HCT116 (cell line): ENCODE measurements at regions not wholly inside any gene's neighbourhood (a gene's known extent, or its start where the extent isn't known, plus 50 kb on each side); places are given as distances from the start of the nearest gene placed in this dataset.

ENCODE experiments used
- ATAC-seq: fragments of 200-7000 bp; cut with Tn5 transposase; 2 replicates; pipeline ENCODE4 v1.9.1; 2020; ENCODE audit warnings: mild to moderate bottlenecking, moderate library complexity
- BruUV-seq: library from RNA; stranded (reverse); fragments of 400-500 nt; replicated peaks from 2 replicates; lab custom pipeline; 2021; lab: Mats Ljungman, UMichigan
- CTCF ChIA-PET: fragments of 300-600 bp; sonication (Branson Sonifier 250); formaldehyde crosslinking; loops from one replicate; lab custom pipeline; 2021; ENCODE audit warnings: antibody characterized with exemption; lab: Charles Lee
- POLR2A ChIA-PET: fragments of 300-600, 350-600 bp; sonication (Branson Sonifier 250); formaldehyde crosslinking; loops from one replicate; lab custom pipeline; 2021; ENCODE audit warnings: antibody characterized with exemption; lab: Charles Lee
- RAD21 ChIA-PET, 2 experiments: fragments of 300-600 bp; sonication (Branson Sonifier 250); formaldehyde crosslinking; loops; one replicate each; lab custom pipeline; 2023; ENCODE audit warnings: low total read pairs in 2 of 2; ENCODE audit not compliant: uncharacterized antibody in 2 of 2, unreplicated experiment in 2 of 2, low non-redundant PET in 1 of 2; lab: Charles Lee
- DNase-seq: peaks from one replicate; pipeline ENCODE4 v3.0.0-alpha.2; 2010; ENCODE audit warnings: low read depth, low spot score
- H2AFZ ChIP-seq: fragments of 200-600 bp; shearing (Covaris generic), sonication (generic); 2 replicates; pipeline ENCODE4 v1.6.1; 2017; ENCODE audit warnings: low read depth, mixed run types, mixed read lengths, antibody characterized with exemption, low read length; ENCODE audit not compliant: poor library complexity, severe bottlenecking
- H3K27ac ChIP-seq: 2 replicates; pipeline ENCODE4 v1.5.1; 2012; ENCODE audit warnings: low read depth, low read length
- H3K27me3 ChIP-seq: fragments of 200-600 bp; sonication (generic); 2 replicates; pipeline ENCODE4 v1.6.1; 2016; ENCODE audit warnings: mixed run types, low read length, mixed read lengths; ENCODE audit not compliant: insufficient read depth
- H3K36me3 ChIP-seq, 2 experiments: fragments of 200-500 bp in 1 of 2; fragments of 200-600 bp in 1 of 2; sonication (Bioruptor generic) in 1 of 2; sonication (generic) in 1 of 2; 2 replicates each; pipeline versions ENCODE4 v1.5.1 to v1.6.1; 2014 to 2016; ENCODE audit warnings: low read length in 2 of 2, inconsistent platforms in 1 of 2, mixed read lengths in 1 of 2, mixed run types in 1 of 2; ENCODE audit not compliant: insufficient read depth in 2 of 2, control insufficient read depth in 1 of 2
- H3K4me1 ChIP-seq, 2 experiments: fragments of 200-600 bp in 1 of 2; sonication (generic) in 1 of 2; 2 replicates each; pipeline versions ENCODE4 v1.5.1 to v1.6.1; 2012 to 2017; ENCODE audit warnings: low read length in 2 of 2, inconsistent platforms in 1 of 2, mild to moderate bottlenecking in 1 of 2, mixed read lengths in 1 of 2, mixed run types in 1 of 2, moderate library complexity in 1 of 2; ENCODE audit not compliant: insufficient read depth in 2 of 2, control insufficient read depth in 1 of 2
- H3K4me2 ChIP-seq: fragments of 200-600 bp; sonication (generic); 2 replicates; pipeline ENCODE4 v1.6.1; 2017; ENCODE audit warnings: mixed run types, low read length, mixed read lengths
- H3K4me3 ChIP-seq, 2 experiments: fragments of 200-600 bp in 1 of 2; sonication (generic) in 1 of 2; replicated peaks in 1 of 2; 2 replicates each; pipeline ENCODE4 v1.5.1; 2011 to 2016; ENCODE audit warnings: low read length in 2 of 2, control low read depth in 1 of 2, low read depth in 1 of 2, mild to moderate bottlenecking in 1 of 2, mixed read lengths in 1 of 2, mixed run types in 1 of 2
- H3K79me2 ChIP-seq: fragments of 200-600 bp; sonication (generic); 2 replicates; pipeline ENCODE4 v1.6.1; 2017; ENCODE audit warnings: mild to moderate bottlenecking, mixed run types, low read length, moderate library complexity, mixed read lengths; ENCODE audit not compliant: insufficient read depth
- H3K9ac ChIP-seq: fragments of 200-600 bp; sonication (generic); 2 replicates; pipeline ENCODE4 v1.6.1; 2016; ENCODE audit warnings: low read length, mixed read lengths
- H3K9me2 ChIP-seq: fragments of 200-600 bp; sonication (generic), shearing (Covaris generic); 2 replicates; pipeline ENCODE4 v1.6.1; 2017; ENCODE audit warnings: mixed run types, mild to moderate bottlenecking, moderate library complexity; ENCODE audit not compliant: insufficient read depth
- H3K9me3 ChIP-seq, 2 experiments: fragments of 200-500 bp in 1 of 2; fragments of 200-600 bp in 1 of 2; sonication (Bioruptor generic) in 1 of 2; sonication (generic) in 1 of 2; 2 replicates each; pipeline ENCODE4 v1.6.1; 2014 to 2017; ENCODE audit warnings: low read length in 2 of 2, mixed read lengths in 2 of 2, inconsistent platforms in 1 of 2, low read depth in 1 of 2, mild to moderate bottlenecking in 1 of 2, mixed run types in 1 of 2, moderate library complexity in 1 of 2; ENCODE audit not compliant: control insufficient read depth in 1 of 2, insufficient read depth in 1 of 2
- H4K20me1 ChIP-seq: fragments of 200-600 bp; sonication (generic), shearing (Covaris generic); 2 replicates; pipeline ENCODE4 v1.6.1; 2017; ENCODE audit warnings: mixed run types, mild to moderate bottlenecking, moderate library complexity; ENCODE audit not compliant: insufficient read depth
- CBX3 ChIP-seq: IDR thresholded peaks from 2 replicates; pipeline ENCODE4 v1.6.1; 2012; ENCODE audit warnings: low read depth
- CEBPB ChIP-seq: IDR thresholded peaks from 2 replicates; pipeline ENCODE4 v1.6.1; 2012; ENCODE audit warnings: low read depth
- CTCF ChIP-seq, 3 experiments: fragments of 200-600 bp in 1 of 3; sonication (generic) in 1 of 3; IDR thresholded peaks in 2 of 3; conservative IDR thresholded peaks in 1 of 3; 2 replicates each; pipeline ENCODE4 v1.5.1; 2012 to 2017; ENCODE audit warnings: low read depth in 2 of 3, low read length in 2 of 3, antibody characterized with exemption in 1 of 3, borderline replicate concordance in 1 of 3, control low read depth in 1 of 3, mild to moderate bottlenecking in 1 of 3, mixed read lengths in 1 of 3, mixed run types in 1 of 3, moderate library complexity in 1 of 3; ENCODE audit not compliant: insufficient read depth in 1 of 3
- EGR1 ChIP-seq: IDR thresholded peaks from 2 replicates; pipeline ENCODE4 v1.6.1; 2012; ENCODE audit warnings: low read depth
- FOSL1 ChIP-seq: IDR thresholded peaks from 2 replicates; pipeline ENCODE4 v1.6.1; 2012; ENCODE audit warnings: low read depth
- POLR2AphosphoS5 ChIP-seq: IDR thresholded peaks from 2 replicates; pipeline ENCODE4 v1.6.1; 2011; ENCODE audit warnings: mild to moderate bottlenecking, low read depth, low read length, moderate library complexity
- RAD21 ChIP-seq: IDR thresholded peaks from 2 replicates; pipeline ENCODE4 v1.6.1; 2012; ENCODE audit warnings: low read depth, mild to moderate bottlenecking
- SIN3A ChIP-seq: IDR thresholded peaks from 2 replicates; pipeline ENCODE4 v1.6.1; 2012; ENCODE audit warnings: low read depth
- intact Hi-C: fragments of 100-400 bp; cut with micrococcal nuclease; formaldehyde crosslinking; loops from 2 replicates; pipeline ENCODE4 v1.10.0; 2022
- TF ChIP-seq, protein P1 (sequence below): IDR thresholded peaks from 2 replicates; pipeline ENCODE4 v1.6.1; 2012; ENCODE audit warnings: low read depth

GRCh38 chr17:71762526-71762925 is 358.3 kb upstream of the SOX9 start (continued):
- TF ChIP-seq, protein P1, sequence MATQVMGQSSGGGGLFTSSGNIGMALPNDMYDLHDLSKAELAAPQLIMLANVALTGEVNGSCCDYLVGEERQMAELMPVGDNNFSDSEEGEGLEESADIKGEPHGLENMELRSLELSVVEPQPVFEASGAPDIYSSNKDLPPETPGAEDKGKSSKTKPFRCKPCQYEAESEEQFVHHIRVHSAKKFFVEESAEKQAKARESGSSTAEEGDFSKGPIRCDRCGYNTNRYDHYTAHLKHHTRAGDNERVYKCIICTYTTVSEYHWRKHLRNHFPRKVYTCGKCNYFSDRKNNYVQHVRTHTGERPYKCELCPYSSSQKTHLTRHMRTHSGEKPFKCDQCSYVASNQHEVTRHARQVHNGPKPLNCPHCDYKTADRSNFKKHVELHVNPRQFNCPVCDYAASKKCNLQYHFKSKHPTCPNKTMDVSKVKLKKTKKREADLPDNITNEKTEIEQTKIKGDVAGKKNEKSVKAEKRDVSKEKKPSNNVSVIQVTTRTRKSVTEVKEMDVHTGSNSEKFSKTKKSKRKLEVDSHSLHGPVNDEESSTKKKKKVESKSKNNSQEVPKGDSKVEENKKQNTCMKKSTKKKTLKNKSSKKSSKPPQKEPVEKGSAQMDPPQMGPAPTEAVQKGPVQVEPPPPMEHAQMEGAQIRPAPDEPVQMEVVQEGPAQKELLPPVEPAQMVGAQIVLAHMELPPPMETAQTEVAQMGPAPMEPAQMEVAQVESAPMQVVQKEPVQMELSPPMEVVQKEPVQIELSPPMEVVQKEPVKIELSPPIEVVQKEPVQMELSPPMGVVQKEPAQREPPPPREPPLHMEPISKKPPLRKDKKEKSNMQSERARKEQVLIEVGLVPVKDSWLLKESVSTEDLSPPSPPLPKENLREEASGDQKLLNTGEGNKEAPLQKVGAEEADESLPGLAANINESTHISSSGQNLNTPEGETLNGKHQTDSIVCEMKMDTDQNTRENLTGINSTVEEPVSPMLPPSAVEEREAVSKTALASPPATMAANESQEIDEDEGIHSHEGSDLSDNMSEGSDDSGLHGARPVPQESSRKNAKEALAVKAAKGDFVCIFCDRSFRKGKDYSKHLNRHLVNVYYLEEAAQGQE = no peak
- TF ChIP-seq POLR2AphosphoS5 (no peak), CEBPB (no peak), CTCF (IDR thresholded peaks at IDR 0.05 in 2 of 3, conservative IDR thresholded peaks at IDR 0.05 in 1 of 3; ENCODE audit: borderline replicate concordance in 1 of 3, insufficient read depth in 1 of 3, low read depth in 2 of 3, low read length in 2 of 3) (no peak), FOSL1 (no peak), SIN3A (no peak)

DNA sequence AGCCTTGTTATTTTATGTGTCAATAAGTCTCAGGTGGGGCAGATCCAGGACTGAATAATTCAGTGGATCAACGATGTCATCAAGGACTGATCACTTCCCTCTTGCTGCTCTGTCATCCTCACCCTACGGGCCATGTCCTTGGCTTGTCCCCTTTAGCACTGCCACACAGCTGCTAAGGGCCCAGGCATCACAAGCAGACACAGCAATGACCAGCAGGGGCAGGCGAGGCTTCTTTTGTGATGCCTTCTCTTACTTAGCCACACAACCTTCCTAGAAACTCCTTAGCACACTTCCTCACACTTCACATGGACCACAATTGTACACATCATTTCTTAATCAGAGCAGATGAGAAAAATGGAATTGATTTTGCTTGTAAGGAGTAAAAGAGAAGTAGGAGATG is 356.3 kb upstream of the SOX9 start:
- DNase-seq = peak; percentile 62
- POLR2A ChIA-PET = no interaction called here

More for the DNA sequence above, 356.3 kb upstream of the SOX9 start:
- H3K79me2 ChIP-seq = no peaks in the 10 kb centered on the region
- H3K4me2 ChIP-seq = no peak overlapping the region
- H3K27ac ChIP-seq = no peak overlapping the region
- peak overlapping the region; percentile 59 for H2AFZ ChIP-seq
- no peaks in the 10 kb centered on the region for H3K36me3 ChIP-seq
- ChIA-PET CTCF (no interaction called here), RAD21 (no interaction called here)
- intact Hi-C loops = loop anchor here (2.0 to 10.0 kb wide), 7 partner anchors 292 to 1130 kb away; no protein-coding TSS in a partner anchor
- peak; percentile 81 for TF ChIP-seq RAD21
- TF ChIP-seq CBX3 = 0 out of 2 replicates have a peak, but pooled peaks have one; percentile 45
- no peak for TF ChIP-seq EGR1
- TF ChIP-seq CTCF (IDR thresholded peaks at IDR 0.05 in 2 of 3, conservative IDR thresholded peaks at IDR 0.05 in 1 of 3; ENCODE audit: borderline replicate concordance in 1 of 3, insufficient read depth in 1 of 3, low read depth in 2 of 3, low read length in 2 of 3) = peak; percentile 56 to 96 (median 92); a peak in 5 of 6 replicates
- TF ChIP-seq, all 23 proteins: peak for 3
- Histone ChIP-seq H3K9ac (no peak overlapping the region), H3K4me1 (peaks cover 0 to 9% of the 10 kb centered on the region in 2 experiments; a peak in 2 of 4 replicates), H3K27me3 (no peaks in the 10 kb centered on the region), H3K4me3 (no peak overlapping the region), H4K20me1 (no peaks in the 10 kb centered on the region), H3K9me2 (no peaks in the 10 kb centered on the region), H3K9me3 (no peaks in the 10 kb centered on the region)
- no TSS peak for BruUV-seq
- peak; percentile 100 for ATAC-seq
